ENCODE measurements at regions not wholly inside any gene's neighbourhood (a gene's known extent, or its start where the extent isn't known, plus 50 kb on each side); places are given as distances from the start of the nearest gene placed in this dataset.

DNA sequence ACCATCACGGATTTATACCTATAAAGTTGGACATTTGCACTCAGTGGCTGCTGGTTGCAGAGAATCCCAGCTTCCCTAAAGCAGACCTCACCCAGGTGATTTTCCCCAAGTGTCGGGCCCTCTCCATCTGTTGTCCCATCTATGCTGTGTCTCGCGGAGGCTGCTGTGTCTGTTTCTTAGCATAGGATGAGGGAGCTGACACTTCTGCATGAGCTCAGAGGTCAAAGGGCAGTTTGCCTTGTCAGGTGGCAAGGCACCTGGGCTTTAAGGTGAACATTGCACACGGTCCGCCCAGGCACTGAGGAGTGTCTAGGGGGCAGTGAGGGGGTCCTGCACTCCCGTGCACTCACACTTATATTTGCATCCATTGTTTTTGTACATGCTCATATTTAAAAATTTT, 151.6 kb downstream of the ZIC5 start:
- DNase-seq: no peak

DNA sequence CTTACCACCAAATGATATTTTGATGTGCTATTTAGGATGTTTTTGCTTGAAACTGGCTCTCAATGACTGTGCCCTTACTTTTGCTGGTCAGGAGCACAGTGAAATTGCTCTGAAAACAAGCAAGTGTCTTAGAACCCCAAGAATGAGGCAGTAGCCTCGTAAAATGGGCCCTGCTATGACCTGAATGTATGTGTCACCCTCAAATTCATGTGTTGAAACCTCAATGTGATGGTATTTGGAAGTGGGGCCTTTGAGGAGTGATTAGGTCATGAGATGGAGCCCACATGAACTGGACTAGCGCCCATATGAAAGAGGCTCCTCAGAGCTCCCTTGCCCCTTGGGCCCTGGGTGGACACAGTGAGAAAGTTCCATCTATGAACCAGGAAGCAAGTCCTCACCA, 155.2 kb downstream of the ZIC5 start:
- no peak for DNase-seq

DNA sequence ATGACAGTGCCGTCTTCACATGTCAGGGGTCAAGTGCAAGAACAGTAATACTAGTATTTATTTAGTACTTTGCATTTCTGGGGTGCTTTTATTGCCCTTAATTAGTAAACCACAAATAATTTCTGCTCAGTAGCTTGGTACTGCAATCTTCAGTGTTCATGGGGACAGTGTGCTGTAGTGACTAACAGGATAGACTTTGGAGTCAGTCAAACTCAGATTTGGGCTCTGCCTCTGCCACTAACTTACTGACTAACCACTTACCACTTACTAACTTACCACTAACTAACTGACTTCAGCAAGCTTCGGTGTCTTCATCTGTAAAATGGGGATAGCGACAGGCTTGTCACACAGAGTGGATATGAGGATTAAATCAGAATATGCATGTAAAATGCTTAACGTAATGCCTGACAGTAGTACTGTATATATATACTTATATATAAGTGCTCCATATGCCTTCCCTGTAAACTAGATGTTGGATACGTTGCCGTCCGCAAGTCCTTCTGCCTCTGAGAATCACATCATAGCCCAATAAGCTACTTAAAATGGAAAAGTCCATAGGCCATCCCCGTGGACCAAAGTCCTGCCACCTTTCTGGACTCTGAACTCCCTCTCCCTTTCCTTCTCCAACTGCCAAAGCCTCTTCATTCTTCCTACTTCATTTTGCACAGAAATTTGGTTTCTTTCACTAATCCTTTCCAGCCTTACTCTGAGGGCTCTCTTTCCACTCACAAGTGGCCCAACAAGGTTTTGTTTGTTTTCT, 158.1 kb downstream of the ZIC5 start:
- DNase-seq: no peak

DNA sequence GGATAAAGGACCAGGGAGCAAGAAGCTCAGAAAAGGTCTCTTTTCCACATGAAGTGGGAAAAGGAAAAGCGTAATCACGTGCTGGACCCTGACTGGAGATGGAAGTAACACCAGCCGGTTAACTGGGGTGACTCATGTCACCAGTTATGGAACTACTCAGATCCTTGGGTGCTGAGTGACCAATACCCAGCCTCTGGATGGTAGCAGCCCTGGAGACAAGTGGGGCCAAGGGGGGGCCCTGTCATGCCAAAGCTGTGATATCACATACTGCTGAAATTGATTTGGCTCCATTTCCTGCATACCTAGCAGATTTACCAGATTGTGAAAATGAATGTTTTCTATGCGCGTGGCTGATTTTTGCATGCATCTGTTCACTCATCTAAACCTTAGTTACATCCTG, 158.9 kb downstream of the ZIC5 start:
- no peak for DNase-seq

DNA sequence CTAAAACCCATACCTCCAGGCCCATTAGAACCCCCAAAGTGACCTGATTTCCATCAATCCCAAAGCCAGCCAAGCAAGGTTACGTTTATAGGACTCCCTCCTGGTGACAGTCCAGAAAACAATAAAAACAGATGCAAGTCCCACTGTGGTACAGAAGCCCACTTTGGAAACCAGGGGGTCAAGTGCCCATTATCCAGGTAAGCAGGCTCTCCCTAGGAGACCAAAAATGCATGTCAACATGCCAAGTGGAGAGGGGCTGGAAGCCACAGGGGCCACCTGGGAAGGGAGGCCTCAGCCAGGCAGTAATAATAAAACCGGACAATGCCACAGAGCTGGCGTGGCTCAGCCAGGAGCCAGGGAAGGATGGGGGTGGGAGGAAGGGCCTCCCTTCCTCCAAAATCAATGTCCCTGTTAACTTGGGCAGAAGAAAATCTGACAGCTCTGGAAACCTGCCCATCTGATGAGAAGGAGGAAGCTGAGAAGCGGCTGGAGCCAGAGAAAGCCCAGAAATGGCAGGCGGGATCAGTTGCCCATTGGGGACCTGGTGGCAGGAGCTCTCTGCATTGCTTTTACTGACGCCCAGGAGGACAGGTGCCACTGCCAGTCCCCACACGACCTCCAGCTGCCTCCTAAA, 160.4 kb downstream of the ZIC5 start:
- no peak for DNase-seq

DNA sequence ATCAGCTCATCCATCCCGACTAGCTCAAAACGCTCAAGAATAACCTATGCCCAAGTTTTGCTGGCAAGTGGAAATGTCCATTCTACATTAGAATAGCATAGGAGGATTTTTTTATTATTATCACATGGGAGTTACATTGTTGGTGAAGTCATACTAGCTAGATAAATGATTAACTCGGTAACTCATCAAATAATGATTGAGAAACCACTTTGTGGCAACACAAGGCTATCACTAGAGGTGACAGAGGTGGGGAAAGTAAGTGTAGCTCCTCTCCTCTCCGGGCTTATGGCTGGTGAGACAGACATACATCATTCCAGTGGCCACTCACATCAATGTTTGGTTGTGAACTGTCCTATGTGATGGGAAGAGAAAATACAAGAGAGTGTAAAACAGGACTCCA, 161.6 kb downstream of the ZIC5 start:
- DNase-seq: no peak

DNA sequence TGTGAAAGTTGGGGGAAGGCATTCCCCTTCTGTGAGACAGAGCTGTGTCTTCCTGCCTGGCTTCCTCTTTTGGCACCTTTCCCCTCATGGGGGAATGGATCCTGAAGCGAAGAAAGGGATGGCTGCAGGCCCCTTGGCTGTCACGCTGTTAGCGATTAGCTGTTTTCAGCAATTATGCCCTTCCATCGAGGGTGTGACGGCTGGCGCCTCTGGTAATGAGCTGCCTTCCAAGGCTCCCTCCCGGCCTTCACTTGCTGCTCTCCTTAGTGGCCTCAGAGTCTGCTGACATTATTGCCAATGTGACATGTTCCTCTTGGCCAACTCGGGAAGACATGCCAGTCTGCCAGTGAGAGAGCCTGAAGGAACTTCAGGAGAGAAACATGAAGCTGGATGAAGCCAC, 162.1 kb downstream of the ZIC5 start:
- DNase-seq: no peak

DNA sequence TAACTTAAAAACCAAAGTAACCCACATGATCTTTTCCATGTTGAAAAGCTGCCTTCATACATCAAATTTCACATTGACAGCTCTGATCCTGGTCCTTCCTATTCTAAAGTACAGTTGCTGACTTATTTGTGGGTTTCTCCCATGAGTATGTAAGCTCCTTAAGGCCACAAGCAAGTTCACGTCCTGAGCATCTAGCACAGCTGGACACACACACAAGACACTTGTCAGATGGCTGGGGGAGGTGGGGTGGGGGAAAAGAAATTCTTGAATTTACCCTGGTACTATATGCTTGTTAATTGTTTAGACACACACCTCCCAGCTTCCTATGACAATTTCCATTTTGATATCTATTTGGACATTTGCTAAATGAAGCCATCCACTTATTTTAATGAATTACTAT, 162.8 kb downstream of the ZIC5 start:
- no peak for DNase-seq

DNA sequence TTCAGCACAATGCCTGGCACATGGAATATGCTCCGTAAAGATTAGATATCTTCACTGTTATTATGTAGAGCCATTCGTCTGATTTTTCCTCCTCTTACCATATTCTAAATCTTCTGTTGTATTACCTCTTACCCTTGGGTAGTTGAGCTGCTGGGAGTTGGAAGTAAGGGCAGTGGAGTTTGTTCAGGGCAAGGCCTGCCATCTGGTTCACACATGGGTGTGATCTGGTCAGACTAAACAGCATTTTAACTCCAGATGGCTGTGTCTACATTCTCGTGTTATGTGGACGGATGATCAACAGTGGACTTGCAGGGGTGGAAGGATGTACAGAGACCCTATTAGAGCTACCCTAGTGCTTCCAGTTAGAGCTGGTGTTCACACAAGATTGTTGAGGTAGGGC, 164.9 kb downstream of the ZIC5 start:
- no peak for DNase-seq

DNA sequence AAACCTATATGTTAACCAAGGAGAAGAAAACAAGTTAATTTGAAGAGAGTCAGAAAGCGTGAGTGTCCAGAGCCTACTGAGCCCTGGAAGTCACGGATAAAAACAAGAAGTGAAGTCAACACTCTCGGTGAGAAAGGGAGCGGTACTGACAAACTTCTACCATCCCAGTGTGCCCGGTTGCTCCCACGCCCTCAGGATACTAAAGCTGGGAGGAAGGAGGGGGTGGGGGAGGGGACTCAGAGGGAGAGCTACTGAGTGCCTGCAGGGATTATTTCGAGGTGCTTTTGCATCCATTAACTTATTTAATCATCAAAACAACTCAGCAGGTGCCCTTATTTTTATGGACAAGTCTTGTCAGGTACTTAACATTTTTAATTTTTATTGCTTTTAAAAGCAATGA, 166.2 kb downstream of the ZIC5 start:
- DNase-seq: no peak

DNA sequence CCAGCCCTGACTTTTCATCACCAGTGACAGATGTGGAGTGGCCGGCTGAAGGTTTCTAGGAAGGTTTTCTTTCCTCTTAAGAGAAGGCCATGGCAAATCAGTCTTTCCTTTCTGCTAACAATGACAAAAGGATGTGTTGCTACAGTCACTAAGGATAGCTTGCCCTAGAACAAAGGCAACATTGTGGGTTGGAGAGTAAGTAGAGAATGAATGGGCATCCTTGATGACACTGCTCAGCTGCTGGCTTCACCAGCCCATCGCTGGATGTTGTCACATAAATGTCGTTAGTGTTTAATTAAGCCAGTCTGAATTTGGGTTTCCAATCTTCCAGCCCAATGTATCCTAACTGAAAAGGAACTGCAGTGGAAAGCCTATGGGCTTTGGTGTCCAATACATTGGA, 168.4 kb downstream of the ZIC5 start:
- no peak for DNase-seq

DNA sequence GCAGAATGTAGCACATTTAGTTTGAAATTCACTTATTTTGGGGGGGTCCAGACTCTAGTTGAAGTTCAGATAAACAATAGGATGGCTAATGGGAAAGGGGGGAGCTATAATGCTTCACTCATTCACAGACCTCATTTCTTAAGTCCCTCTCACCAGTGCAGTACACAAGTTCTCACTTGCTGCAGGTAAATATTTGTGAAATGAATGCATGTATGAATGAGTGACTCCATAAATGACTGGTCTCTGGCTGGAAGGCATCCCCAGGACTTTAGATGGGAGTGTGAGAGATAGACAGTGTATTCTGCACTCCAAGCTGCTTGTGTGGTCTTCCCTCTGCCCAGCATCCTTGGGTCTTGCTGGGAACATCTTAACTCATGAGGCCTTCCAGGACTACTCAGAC, 169.2 kb downstream of the ZIC5 start:
- no peak for DNase-seq

DNA sequence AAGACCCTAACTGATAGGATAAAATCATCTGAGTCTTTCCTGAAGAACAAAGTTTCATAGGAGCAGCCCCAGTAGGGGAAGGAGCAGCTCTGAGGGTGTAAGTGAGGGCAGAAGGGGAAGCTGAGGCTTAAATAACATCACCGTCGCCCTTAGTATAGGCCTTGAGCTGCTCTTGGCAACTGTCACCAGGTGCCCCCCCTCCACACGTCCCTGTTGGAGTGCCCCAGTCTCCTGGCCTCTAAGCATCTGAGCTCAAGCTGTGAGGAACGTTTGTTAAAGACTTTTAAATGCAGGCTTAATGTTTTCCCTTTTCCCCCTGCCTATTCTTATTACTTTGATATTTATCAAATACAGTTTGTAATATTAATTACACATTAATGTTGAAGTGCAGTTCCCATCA, 170.6 kb downstream of the ZIC5 start:
- DNase-seq: no peak

DNA sequence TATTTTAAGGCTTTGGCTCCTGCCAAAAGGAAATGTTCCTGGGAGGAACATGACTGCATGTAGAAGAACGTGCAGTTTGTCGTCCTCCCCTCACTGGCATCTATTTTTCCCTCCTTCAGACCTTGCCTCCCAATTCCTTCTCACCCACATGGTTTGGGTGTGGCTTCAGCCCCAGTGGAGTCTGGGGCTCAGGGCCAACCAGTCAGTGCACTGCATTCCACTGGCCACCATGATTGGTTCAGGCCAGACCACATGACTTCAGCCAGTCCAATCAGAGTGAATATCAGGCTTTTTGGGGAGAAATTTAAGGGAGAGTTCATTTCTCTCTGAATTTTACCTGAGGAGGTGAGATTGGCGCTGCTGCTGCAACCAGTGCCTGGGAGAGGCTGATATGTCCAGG, 171.6 kb downstream of the ZIC5 start:
- DNase-seq: no peak

DNA sequence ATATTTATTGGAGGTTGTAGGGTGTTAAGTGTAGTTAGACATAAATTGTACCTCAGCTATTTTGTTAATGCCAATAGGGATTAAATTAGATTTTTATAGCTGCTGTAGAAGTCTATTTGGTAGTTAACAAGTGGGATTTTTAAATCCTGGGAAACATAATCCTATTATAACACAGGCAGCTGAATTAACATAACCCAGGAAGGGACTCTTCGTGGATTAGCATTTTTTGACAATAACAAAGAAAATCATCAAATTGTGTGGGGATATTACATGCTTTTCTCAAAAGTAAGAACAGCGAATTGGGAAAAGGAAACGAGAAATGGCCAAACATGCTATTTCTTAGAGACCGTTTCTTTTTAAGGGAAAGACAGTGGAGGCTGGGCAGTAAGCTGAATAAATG, 172.8 kb downstream of the ZIC5 start:
- no peak for DNase-seq

DNA sequence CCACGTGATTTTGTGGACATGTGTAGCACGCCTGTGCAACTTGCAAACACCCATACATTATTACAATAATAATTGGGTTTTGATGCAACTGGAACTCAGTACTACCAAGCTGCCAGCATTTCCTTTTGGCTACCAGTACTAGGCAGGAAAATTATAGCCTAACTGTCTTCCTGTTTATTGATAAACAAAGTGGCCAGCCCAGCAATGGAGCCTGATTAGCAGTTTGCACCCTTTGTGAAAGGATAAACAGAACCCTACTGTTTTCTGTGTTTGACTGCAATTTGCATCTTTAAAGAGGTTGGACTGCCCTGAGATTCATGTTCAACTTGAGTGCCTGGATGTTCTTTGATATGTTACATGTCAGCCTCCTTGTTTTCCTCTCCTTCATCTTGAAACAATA, 173.9 kb downstream of the ZIC5 start:
- no peak for DNase-seq

DNA sequence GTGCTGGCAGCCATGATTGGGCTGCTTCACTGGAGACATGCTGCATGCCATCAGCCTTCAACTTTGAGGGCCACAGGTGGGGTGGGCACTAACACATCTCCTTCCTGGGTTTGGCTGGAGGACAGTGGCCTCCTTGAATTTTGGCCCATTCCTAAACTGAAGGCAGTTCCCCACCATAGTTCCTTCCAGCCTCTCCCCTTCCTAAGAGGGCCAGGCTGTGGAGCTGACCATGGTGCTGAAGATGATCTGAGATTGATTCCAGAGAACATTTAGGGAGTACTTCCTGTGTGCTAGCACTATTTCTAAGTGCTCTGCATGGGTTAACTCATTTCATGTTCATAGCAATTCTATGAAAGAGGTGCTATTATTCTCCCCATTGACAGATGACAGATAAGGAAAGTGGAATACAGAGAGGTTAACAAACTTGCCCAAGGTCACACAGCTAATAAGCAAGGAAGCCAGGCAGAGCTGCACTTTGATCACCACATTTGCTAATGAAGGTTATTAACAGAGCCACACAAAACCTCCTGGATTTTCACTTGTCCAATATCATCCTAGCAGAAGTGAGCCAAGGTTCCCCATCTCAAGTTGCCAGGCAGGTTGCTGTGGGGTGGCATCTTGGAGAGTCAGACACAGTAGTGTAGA, 175.3 kb downstream of the ZIC5 start:
- DNase-seq: peak; percentile 61

DNA sequence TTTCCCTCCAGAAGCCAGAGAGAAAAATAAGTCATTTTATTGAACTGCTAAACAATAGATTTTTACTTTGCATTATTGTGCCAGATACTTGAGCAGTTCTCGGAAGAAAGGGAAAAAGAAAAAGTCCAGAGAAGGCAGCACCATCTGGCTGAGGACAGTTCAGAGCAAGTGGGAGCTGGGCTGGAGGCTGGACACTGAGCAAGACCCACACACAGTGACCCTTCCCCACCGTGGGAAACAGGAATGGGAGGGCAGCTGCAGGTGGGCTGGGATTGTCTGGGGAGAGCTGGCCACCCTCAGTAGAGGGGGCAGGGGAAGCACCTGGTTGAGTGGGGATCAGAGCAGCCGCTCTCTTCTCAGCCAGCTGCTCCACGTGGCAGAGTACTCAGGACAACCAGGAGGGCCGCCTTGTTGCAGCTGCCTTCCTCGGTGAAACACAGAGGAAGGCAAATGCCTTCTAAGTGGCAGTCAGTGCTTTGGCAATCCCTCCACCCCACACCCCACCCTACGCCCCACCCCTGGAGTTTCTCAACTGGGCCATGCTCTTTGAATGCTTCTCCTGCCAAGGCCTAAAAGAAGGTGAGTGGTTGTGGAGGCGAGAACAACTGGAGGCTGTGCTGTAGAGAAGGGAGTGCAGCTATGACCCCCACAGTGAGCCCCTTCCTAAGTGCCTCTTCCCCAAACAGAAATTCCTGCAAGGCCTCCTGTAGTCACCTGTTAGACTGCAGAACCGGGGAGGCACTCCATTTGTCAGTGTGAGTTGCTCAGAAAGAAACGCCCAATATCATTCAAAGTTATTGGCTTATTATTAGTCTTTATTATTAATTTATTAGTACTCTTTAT, 179.3 kb downstream of the ZIC5 start:
- no peak for DNase-seq

DNA sequence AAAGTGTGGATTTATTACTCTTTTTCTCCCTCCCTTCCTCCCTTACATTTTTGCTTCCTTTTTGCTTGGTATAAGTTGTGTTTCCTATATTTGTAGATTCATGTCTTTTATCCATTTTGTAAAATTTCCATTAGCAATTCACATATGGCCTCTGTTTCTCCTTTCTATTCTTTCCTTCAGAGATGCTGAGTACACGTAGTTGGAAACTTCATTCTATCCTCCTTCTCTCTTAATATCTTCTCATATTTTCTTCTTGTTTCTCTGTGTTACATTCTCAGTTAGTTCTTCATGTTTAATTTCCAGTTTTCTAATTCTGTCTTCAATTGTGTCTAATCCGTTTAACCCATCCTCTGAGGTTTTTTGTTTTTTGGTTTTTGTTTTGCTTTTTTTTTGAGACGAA, 188.9 kb downstream of the ZIC5 start:
- DNase-seq: no peak

DNA sequence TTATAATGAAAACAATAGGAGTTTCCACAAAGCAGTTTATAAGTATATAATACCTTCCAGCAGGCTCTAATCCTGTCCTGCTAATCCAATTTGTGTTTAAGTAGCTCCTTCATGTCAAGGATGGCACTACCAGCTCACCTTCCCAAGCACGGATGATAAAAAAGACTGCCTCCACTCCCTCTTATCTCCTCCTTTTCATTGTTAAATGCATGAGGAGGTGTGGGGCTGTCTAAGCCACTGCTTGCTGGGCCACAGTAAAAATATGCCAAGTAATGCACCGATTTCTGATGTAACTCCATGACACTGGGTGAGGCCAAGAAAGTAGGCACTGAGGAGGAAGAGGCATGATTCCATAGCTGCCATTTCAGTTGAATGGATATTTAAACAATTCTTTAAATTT, 193.1 kb downstream of the ZIC5 start:
- peak; percentile 9 for DNase-seq

DNA sequence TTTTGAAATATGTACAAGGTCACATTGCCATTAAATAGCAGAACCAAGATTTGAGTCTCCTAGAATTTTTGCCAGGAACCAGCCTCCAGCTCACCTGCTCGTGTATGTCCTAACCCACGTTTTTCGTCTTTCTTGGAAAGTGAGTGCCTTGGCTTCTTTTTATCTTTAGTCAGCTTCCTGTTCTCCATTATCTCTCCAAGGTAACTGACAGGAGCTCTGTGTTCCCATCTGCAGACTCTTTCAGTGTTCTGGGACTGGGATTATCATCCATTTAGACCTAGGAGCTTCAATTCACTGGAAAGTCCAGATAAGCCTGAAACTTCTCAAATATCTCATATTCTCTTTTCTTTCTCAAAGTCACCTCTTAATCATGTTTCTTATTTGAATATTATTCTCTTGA, 193.7 kb downstream of the ZIC5 start:
- no peak for DNase-seq

DNA sequence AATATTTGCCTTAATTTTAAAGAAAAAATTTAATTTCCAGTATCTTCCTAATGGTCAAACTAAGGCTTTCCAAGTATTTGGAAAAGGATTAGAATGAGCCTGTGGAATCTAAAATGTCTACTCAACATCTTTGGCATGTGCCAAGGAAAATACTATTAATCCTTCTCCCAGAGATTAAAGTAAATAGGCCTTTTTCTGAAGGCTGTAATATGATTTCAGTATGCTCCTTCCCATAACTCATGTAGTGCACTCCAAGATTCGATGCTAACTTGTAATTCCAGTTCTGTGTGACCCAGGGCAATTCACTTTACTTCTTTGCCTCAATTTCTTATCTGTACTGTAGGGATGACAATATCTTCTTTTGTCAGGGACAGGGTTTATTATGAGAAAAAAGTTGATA, 196.9 kb downstream of the ZIC5 start:
- no peak for DNase-seq

DNA sequence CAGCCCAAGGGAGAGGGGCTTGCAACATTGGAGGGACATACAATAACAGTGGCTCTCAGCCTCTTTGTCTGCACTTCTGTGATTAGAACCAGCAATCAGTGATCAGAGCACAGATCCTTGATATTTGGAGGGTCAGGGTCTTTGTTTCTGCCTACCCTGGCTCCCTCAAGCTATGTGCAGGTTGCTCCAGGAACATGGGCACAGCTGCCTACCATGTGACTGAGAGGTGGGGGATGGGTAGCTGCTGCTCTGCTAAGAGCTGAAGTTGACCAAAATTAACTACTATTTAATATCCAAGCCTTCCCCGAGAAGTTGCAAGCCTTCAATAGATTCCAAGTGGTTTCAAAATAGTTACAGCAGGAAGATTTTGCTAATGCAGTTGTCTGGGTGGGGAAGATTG, 202.6 kb downstream of the ZIC5 start:
- DNase-seq: no peak

DNA sequence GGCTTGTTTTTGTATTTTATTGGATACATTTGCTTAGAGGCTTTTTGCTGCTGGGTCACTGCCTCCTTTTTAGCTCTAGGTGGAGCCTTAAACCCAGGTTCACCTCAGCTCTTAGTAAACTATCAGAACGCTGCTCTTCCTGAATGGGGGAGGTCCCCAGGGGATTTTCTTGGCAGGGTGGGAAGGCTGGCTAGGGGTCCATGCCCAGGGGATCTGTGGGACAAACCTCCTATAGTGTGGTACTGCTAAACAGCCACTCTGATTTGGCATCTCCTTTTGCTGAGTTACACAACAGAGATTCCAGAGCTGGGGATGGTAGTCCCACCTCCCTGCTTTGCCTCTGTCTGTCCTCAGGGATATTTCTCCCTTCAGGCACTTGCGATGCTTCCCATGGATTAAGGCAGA, 204.9 kb downstream of the ZIC5 start:
- DNase-seq: no peak
